Stomach (tissue), 4 donors: ENCODE measurements at regions not wholly inside any gene's neighbourhood (a gene's known extent, or its start where the extent isn't known, plus 50 kb on each side); places are given as distances from the start of the nearest gene placed in this dataset.

Source experiments
- CTCF ChIP-seq, 7 experiments: fragments of 450-650 bp in 4 of 7; fragments of 200-600 bp in 3 of 7; sonication (generic) in 3 of 7; IDR thresholded peaks; one replicate each; pipeline ENCODE4 v1.5.1; 2016 to 2019; ENCODE audit warnings: antibody characterized with exemption in 7 of 7, control low read depth in 2 of 7, mild to moderate bottlenecking in 1 of 7
- EP300 ChIP-seq: sonication (generic); formaldehyde crosslinking; IDR thresholded peaks from one replicate; pipeline ENCODE4 v1.6.1; 2017; ENCODE audit warnings: antibody characterized with exemption
- POLR2A ChIP-seq, 4 donors: fragments of 450-650 bp; IDR thresholded peaks; one replicate each; pipeline ENCODE4 v1.6.1; 2016; ENCODE audit warnings: antibody characterized with exemption in 4 of 4, control low read depth in 2 of 4, mild to moderate bottlenecking in 1 of 4, moderate library complexity in 1 of 4
- POLR2AphosphoS5 ChIP-seq, 3 donors: sonication (generic); formaldehyde crosslinking; IDR thresholded peaks; one replicate each; pipeline ENCODE4 v1.6.1; 2016; ENCODE audit warnings: antibody characterized with exemption in 3 of 3

- TF ChIP-seq CTCF (IDR thresholded peaks at IDR 0.05) (no peak), POLR2AphosphoS5 (IDR thresholded peaks at IDR 0.05) (no peak), POLR2A (IDR thresholded peaks at IDR 0.05) (no peak), EP300 (no peak)
Observed at GRCh38 chr3:84308379-84308778, 650.4 kb upstream of the CADM2 start.
